ENCODE measurements at regions not wholly inside any gene's neighbourhood (a gene's known extent, or its start where the extent isn't known, plus 50 kb on each side); places are given as distances from the start of the nearest gene placed in this dataset.

- no peak for TF ChIP-seq CTCF (IDR thresholded peaks at IDR 0.05; ENCODE audit: insufficient read depth, low read length, poor library complexity, severe bottlenecking)
- Histone ChIP-seq H3K36me3 (ENCODE audit: control insufficient read depth, insufficient read depth, low read length) (no peaks in the 10 kb centered on the region), H3K27me3 (ENCODE audit: control insufficient read depth, insufficient read depth, low read length) (no peaks in the 10 kb centered on the region), H3K4me3 (ENCODE audit: low read depth, low read length) (no peak overlapping the region)
- DNase-seq (ENCODE audit: low read depth) = no peak
Observed at GRCh38 chr14:87111126-87111525, 881.9 kb downstream of the GALC start.

- no peak for DNase-seq (ENCODE audit: low read depth)
- H3K4me3 ChIP-seq (ENCODE audit: low read depth, low read length) = no peak overlapping the region
- H3K36me3 ChIP-seq (ENCODE audit: control insufficient read depth, insufficient read depth, low read length) = no peaks in the 10 kb centered on the region
- H3K27me3 ChIP-seq (ENCODE audit: control insufficient read depth, insufficient read depth, low read length) = no peaks in the 10 kb centered on the region
- TF ChIP-seq CTCF (IDR thresholded peaks at IDR 0.05; ENCODE audit: insufficient read depth, low read length, poor library complexity, severe bottlenecking) = no peak
Observed at GRCh38 chr14:87109271-87109670, 883.7 kb downstream of the GALC start.

- Histone ChIP-seq H3K27me3 (ENCODE audit: control insufficient read depth, insufficient read depth, low read length) (no peaks in the 10 kb centered on the region), H3K36me3 (ENCODE audit: control insufficient read depth, insufficient read depth, low read length) (no peaks in the 10 kb centered on the region), H3K4me3 (ENCODE audit: low read depth, low read length) (no peak overlapping the region)
- TF ChIP-seq CTCF (IDR thresholded peaks at IDR 0.05; ENCODE audit: insufficient read depth, low read length, poor library complexity, severe bottlenecking) = no peak
- peak; percentile 16 for DNase-seq (ENCODE audit: low read depth)
Observed at GRCh38 chr14:87108726-87109125, 884.3 kb downstream of the GALC start.

- Histone ChIP-seq H3K27me3 (ENCODE audit: control insufficient read depth, insufficient read depth, low read length) (no peaks in the 10 kb centered on the region), H3K36me3 (ENCODE audit: control insufficient read depth, insufficient read depth, low read length) (no peaks in the 10 kb centered on the region), H3K4me3 (ENCODE audit: low read depth, low read length) (no peak overlapping the region)
- TF ChIP-seq CTCF (IDR thresholded peaks at IDR 0.05; ENCODE audit: insufficient read depth, low read length, poor library complexity, severe bottlenecking) = no peak
- DNase-seq (ENCODE audit: low read depth) = no peak
Observed at GRCh38 chr14:87102811-87103378, 890.1 kb downstream of the GALC start.

- no peak overlapping the region for H3K4me3 ChIP-seq (ENCODE audit: low read depth, low read length)
- no peak for DNase-seq (ENCODE audit: low read depth)
- TF ChIP-seq CTCF (IDR thresholded peaks at IDR 0.05; ENCODE audit: insufficient read depth, low read length, poor library complexity, severe bottlenecking) = no peak
- no peaks in the 10 kb centered on the region for H3K36me3 ChIP-seq (ENCODE audit: control insufficient read depth, insufficient read depth, low read length)
- no peaks in the 10 kb centered on the region for H3K27me3 ChIP-seq (ENCODE audit: control insufficient read depth, insufficient read depth, low read length)
Observed at GRCh38 chr14:87097015-87097414, 896.0 kb downstream of the GALC start.

GRCh38 chr14:87094913-87095312 is 898.1 kb downstream of the GALC start:
- TF ChIP-seq CTCF (IDR thresholded peaks at IDR 0.05; ENCODE audit: insufficient read depth, low read length, poor library complexity, severe bottlenecking) = no peak

More at GRCh38 chr14:87094913-87095312, 898.1 kb downstream of the GALC start:
- Histone ChIP-seq H3K4me3 (ENCODE audit: low read depth, low read length) (no peak overlapping the region), H3K27me3 (ENCODE audit: control insufficient read depth, insufficient read depth, low read length) (no peaks in the 10 kb centered on the region), H3K36me3 (ENCODE audit: control insufficient read depth, insufficient read depth, low read length) (no peaks in the 10 kb centered on the region)
- DNase-seq (ENCODE audit: low read depth) = no peak

Measured in kidney epithelial cell (primary cell).